ENCODE measurements at regions not wholly inside any gene's neighbourhood (a gene's known extent, or its start where the extent isn't known, plus 50 kb on each side); places are given as distances from the start of the nearest gene placed in this dataset.

- no peak overlapping the region for H3K27ac ChIP-seq (ENCODE audit: low read depth in 1 of 2, low read length in 2 of 2)
- TF ChIP-seq, protein P1, sequence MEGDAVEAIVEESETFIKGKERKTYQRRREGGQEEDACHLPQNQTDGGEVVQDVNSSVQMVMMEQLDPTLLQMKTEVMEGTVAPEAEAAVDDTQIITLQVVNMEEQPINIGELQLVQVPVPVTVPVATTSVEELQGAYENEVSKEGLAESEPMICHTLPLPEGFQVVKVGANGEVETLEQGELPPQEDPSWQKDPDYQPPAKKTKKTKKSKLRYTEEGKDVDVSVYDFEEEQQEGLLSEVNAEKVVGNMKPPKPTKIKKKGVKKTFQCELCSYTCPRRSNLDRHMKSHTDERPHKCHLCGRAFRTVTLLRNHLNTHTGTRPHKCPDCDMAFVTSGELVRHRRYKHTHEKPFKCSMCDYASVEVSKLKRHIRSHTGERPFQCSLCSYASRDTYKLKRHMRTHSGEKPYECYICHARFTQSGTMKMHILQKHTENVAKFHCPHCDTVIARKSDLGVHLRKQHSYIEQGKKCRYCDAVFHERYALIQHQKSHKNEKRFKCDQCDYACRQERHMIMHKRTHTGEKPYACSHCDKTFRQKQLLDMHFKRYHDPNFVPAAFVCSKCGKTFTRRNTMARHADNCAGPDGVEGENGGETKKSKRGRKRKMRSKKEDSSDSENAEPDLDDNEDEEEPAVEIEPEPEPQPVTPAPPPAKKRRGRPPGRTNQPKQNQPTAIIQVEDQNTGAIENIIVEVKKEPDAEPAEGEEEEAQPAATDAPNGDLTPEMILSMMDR (IDR thresholded peaks at IDR 0.05) = no peak
- no peaks in the 10 kb centered on the region for H3K36me3 ChIP-seq (replicated peaks in 1 of 2; ENCODE audit: control insufficient read depth in 1 of 2, insufficient read depth in 2 of 2, low read length in 2 of 2)
- H4K20me1 ChIP-seq (ENCODE audit: insufficient read depth, low read length) = no peaks in the 10 kb centered on the region
- no peak for DNase-seq
- H3K9ac ChIP-seq (ENCODE audit: insufficient read depth, low read length, poor library complexity, severe bottlenecking) = no peak overlapping the region
- H3K4me2 ChIP-seq (replicated peaks; ENCODE audit: extremely low read depth, low read length, poor library complexity, severe bottlenecking) = no peak overlapping the region
- H2AFZ ChIP-seq (ENCODE audit: insufficient read depth, low read depth, low read length, poor library complexity, severe bottlenecking) = no peak overlapping the region
- H3K4me1 Mint-ChIP-seq = peaks cover 53% of the 10 kb centered on the region
- peaks cover 3 to 11% (median 5%) of the 10 kb centered on the region in 7 donors for H3K9me3 Mint-ChIP-seq
- no peak overlapping the region for H3K4me3 Mint-ChIP-seq
- peaks cover 43 to 49% of the 10 kb centered on the region in 2 donors for H3K4me1 ChIP-seq (ENCODE audit: control insufficient read depth in 1 of 2, insufficient read depth in 2 of 2, low read length in 2 of 2)
- no peaks in the 10 kb centered on the region for H3K36me3 Mint-ChIP-seq
- H3K9me3 ChIP-seq (replicated peaks in 1 of 2; ENCODE audit: control insufficient read depth in 1 of 2, insufficient read depth in 1 of 2, low read length in 2 of 2) = peaks cover 0 to 3% of the 10 kb centered on the region in 2 donors
- peaks cover 0 to 5% (median under 1%) of the 10 kb centered on the region in 3 donors for H3K27me3 Mint-ChIP-seq (ENCODE audit: low read depth in 3 of 3)
- no peaks in the 10 kb centered on the region for H3K27me3 ChIP-seq (ENCODE audit: control insufficient read depth in 2 of 2, insufficient read depth in 2 of 2, low read length in 2 of 2)
- intact Hi-C loops (cut with micrococcal nuclease) = no loop called here
- no peak overlapping the region for H3K4me3 ChIP-seq (replicated peaks in 1 of 3; ENCODE audit: low read depth in 2 of 3, low read length in 3 of 3)
- peaks cover 38% of the 10 kb centered on the region for H3K79me2 ChIP-seq (ENCODE audit: insufficient read depth, low read length)
- no peak overlapping the region for H3K27ac Mint-ChIP-seq
- 92% methylated on average over 7 of the region's 7 CpGs for WGBS (ENCODE audit: insufficient coverage)
These were observed 96.4 kb upstream of the TEX51 start for GRCh38 chr2:126802316-126802715.

- Histone ChIP-seq H3K4me2 (replicated peaks; ENCODE audit: extremely low read depth, low read length, poor library complexity, severe bottlenecking) (no peak overlapping the region), H3K79me2 (ENCODE audit: insufficient read depth, low read length) (peaks cover 33% of the 10 kb centered on the region), H3K4me3 (replicated peaks in 1 of 3; ENCODE audit: low read depth in 2 of 3, low read length in 3 of 3) (no peak overlapping the region), H3K9me3 (replicated peaks in 1 of 2; ENCODE audit: control insufficient read depth in 1 of 2, insufficient read depth in 1 of 2, low read length in 2 of 2) (peaks cover 0 to 3% of the 10 kb centered on the region in 2 donors), H2AFZ (ENCODE audit: insufficient read depth, low read depth, low read length, poor library complexity, severe bottlenecking) (no peak overlapping the region), H3K27me3 (ENCODE audit: control insufficient read depth in 2 of 2, insufficient read depth in 2 of 2, low read length in 2 of 2) (no peaks in the 10 kb centered on the region), H3K9ac (ENCODE audit: insufficient read depth, low read length, poor library complexity, severe bottlenecking) (no peak overlapping the region), H3K4me1 (ENCODE audit: control insufficient read depth in 1 of 2, insufficient read depth in 2 of 2, low read length in 2 of 2) (peaks cover 37 to 43% of the 10 kb centered on the region in 2 donors), H3K27ac (ENCODE audit: low read depth in 1 of 2, low read length in 2 of 2) (no peak overlapping the region), H3K36me3 (replicated peaks in 1 of 2; ENCODE audit: control insufficient read depth in 1 of 2, insufficient read depth in 2 of 2, low read length in 2 of 2) (no peaks in the 10 kb centered on the region), H4K20me1 (ENCODE audit: insufficient read depth, low read length) (no peaks in the 10 kb centered on the region)
- TF ChIP-seq, protein P1 (IDR thresholded peaks at IDR 0.05) = no peak
- no peaks in the 10 kb centered on the region for H3K36me3 Mint-ChIP-seq
- peaks cover 0 to 7% (median 0%) of the 10 kb centered on the region in 3 donors for H3K27me3 Mint-ChIP-seq (ENCODE audit: low read depth in 3 of 3)
- H3K4me1 Mint-ChIP-seq = peaks cover 47% of the 10 kb centered on the region
- peaks cover 2 to 13% (median 6%) of the 10 kb centered on the region in 7 donors for H3K9me3 Mint-ChIP-seq
- WGBS (ENCODE audit: insufficient coverage) = 95% methylated on average over 5 of the region's 8 CpGs
- DNase-seq = no peak
- no peak overlapping the region for H3K27ac Mint-ChIP-seq
- no peak overlapping the region for H3K4me3 Mint-ChIP-seq
- intact Hi-C loops (cut with micrococcal nuclease) = no loop called here
These were observed 95.8 kb upstream of the TEX51 start for GRCh38 chr2:126802774-126803433.
